ENCODE measurements at regions not wholly inside any gene's neighbourhood (a gene's known extent, or its start where the extent isn't known, plus 50 kb on each side); places are given as distances from the start of the nearest gene placed in this dataset.

- H3K79me2 ChIP-seq (ENCODE audit: control insufficient read depth, insufficient read depth, low read length): no peaks in the 10 kb centered on the region
- ChIA-PET RAD21 (ENCODE audit: unreplicated experiment) (no interaction called here), SMC1A (ENCODE audit: uncharacterized antibody, unreplicated experiment) (no interaction called here), POLR2A (no interaction called here), CTCF (no interaction called here)
- no peak overlapping the region for H3K4me3 ChIP-seq
- BruUV-seq (replicated peaks): no TSS peak
- intact Hi-C loops (cut with micrococcal nuclease; ENCODE audit: unreplicated experiment): no loop called here
- ATAC-seq (no peak), DNase-seq (ENCODE audit: low read depth, low spot score) (no peak), FAIRE-seq (no peak)
- TF ChIP-seq, protein P1, sequence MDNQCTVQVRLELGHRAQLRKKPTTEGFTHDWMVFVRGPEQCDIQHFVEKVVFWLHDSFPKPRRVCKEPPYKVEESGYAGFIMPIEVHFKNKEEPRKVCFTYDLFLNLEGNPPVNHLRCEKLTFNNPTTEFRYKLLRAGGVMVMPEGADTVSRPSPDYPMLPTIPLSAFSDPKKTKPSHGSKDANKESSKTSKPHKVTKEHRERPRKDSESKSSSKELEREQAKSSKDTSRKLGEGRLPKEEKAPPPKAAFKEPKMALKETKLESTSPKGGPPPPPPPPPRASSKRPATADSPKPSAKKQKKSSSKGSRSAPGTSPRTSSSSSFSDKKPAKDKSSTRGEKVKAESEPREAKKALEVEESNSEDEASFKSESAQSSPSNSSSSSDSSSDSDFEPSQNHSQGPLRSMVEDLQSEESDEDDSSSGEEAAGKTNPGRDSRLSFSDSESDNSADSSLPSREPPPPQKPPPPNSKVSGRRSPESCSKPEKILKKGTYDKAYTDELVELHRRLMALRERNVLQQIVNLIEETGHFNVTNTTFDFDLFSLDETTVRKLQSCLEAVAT (IDR thresholded peaks at IDR 0.05): no peak
- H3K27me3 ChIP-seq (replicated peaks in 1 of 2; ENCODE audit: control insufficient read depth in 2 of 2, insufficient read depth in 2 of 2, low read length in 1 of 2): no peaks in the 10 kb centered on the region
- no peak overlapping the region for H3K27ac ChIP-seq (ENCODE audit: control insufficient read depth, insufficient read depth)
- no peaks in the 10 kb centered on the region for H3K9me3 ChIP-seq (replicated peaks; ENCODE audit: control insufficient read depth, insufficient read depth, low read length)
- no peaks in the 10 kb centered on the region for H4K20me1 ChIP-seq (ENCODE audit: control insufficient read depth, insufficient read depth)
- no peaks in the 10 kb centered on the region for H3K36me3 ChIP-seq (ENCODE audit: control insufficient read depth in 2 of 2, insufficient read depth in 2 of 2, low read length in 1 of 2)
- H3K4me2 ChIP-seq (ENCODE audit: control insufficient read depth, insufficient read depth): no peak overlapping the region
- no peak overlapping the region for H2AFZ ChIP-seq (ENCODE audit: control insufficient read depth, low read depth, low read length)
- in situ Hi-C loops (cut with MboI): no loop called here
- 32% methylated on average over 3 of the region's 3 CpGs for WGBS (ENCODE audit: insufficient coverage, insufficient replicate concordance, low lambda C conversion rate, missing lambda C conversion rate)
- no peak overlapping the region for H3K9ac ChIP-seq (ENCODE audit: control insufficient read depth, insufficient read depth, low read length)
- H3K4me1 ChIP-seq (ENCODE audit: control insufficient read depth, insufficient read depth, low read length): no peaks in the 10 kb centered on the region
These were observed 168.3 kb upstream of the SLITRK1 start for GRCh38 chr13:84050536-84050935.

DNA sequence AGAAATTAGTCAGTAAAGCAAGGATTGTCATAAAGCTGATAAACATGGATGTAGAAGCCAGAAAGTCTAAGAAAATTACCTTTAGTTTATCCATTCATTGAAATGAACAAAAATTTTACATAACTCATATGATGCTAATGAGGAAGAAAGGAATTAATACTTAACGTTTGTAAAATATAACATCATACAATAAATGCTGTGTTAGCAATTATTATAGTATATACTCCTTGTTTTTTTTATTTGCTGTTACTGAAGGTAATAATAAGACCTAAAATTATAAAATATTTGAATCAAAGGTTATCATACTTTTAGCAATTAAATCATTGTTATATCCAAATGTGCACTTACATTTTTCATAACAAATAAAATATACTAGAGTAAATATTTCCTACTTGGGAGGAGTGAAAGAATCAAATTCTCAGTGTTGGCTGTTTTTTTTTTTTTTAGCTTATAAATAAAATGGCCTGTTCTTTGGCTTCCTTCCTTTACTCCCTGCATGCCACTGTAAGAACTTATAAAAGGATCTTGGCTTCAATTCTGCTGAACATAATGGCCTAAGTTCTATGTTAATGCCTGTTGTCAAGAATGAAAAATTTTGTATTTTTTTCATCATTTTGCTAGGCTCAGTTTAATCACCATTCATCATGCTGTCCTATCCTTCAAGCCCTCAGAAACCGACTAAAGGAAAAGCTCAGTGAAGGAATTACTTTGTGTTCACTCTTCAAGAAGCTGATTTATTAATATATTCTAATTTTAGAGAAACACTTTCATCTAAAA lies 167.4 kb upstream of the SLITRK1 start:
- CTCF ChIA-PET: no interaction called here
- WGBS (ENCODE audit: insufficient coverage, insufficient replicate concordance, low lambda C conversion rate, missing lambda C conversion rate): 21% methylated on average over 2 of the region's 2 CpGs
- Histone ChIP-seq H3K79me2 (ENCODE audit: control insufficient read depth, insufficient read depth, low read length) (no peaks in the 10 kb centered on the region), H3K4me1 (ENCODE audit: control insufficient read depth, insufficient read depth, low read length) (no peaks in the 10 kb centered on the region), H3K4me2 (ENCODE audit: control insufficient read depth, insufficient read depth) (no peak overlapping the region), H3K27ac (ENCODE audit: control insufficient read depth, insufficient read depth) (no peak overlapping the region), H3K4me3 (no peak overlapping the region), H3K9ac (ENCODE audit: control insufficient read depth, insufficient read depth, low read length) (no peak overlapping the region), H3K27me3 (replicated peaks in 1 of 2; ENCODE audit: control insufficient read depth in 2 of 2, insufficient read depth in 2 of 2, low read length in 1 of 2) (no peaks in the 10 kb centered on the region), H4K20me1 (ENCODE audit: control insufficient read depth, insufficient read depth) (no peaks in the 10 kb centered on the region), H3K36me3 (ENCODE audit: control insufficient read depth in 2 of 2, insufficient read depth in 2 of 2, low read length in 1 of 2) (no peaks in the 10 kb centered on the region), H2AFZ (ENCODE audit: control insufficient read depth, low read depth, low read length) (no peak overlapping the region), H3K9me3 (replicated peaks; ENCODE audit: control insufficient read depth, insufficient read depth, low read length) (no peaks in the 10 kb centered on the region)
- SMC1A ChIA-PET (ENCODE audit: uncharacterized antibody, unreplicated experiment): no interaction called here
- POLR2A ChIA-PET: no interaction called here
- no peak for DNase-seq (ENCODE audit: low read depth, low spot score)
- RAD21 ChIA-PET (ENCODE audit: unreplicated experiment): no interaction called here
- ATAC-seq: no peak
- BruUV-seq (replicated peaks): no TSS peak
- FAIRE-seq: no peak
- in situ Hi-C loops (cut with MboI) (no loop called here), intact Hi-C loops (cut with micrococcal nuclease; ENCODE audit: unreplicated experiment) (no loop called here)
- TF ChIP-seq ASH2L (IDR thresholded peaks at IDR 0.05; ENCODE audit: borderline replicate concordance, low read depth) (no peak), SIX5 (IDR thresholded peaks at IDR 0.05; ENCODE audit: low read depth, low read length, severe bottlenecking) (no peak), CREB1 (IDR thresholded peaks at IDR 0.05; ENCODE audit: low read depth) (no peak), ATF3 (IDR thresholded peaks at IDR 0.05; ENCODE audit: borderline replicate concordance, extremely low read depth, low read depth, low read length) (no peak), FOS (IDR thresholded peaks at IDR 0.05; ENCODE audit: borderline replicate concordance, extremely low read depth, insufficient read length) (no peak), CBX3 (IDR thresholded peaks at IDR 0.05; ENCODE audit: borderline replicate concordance, low read depth) (no peak), SP1 (IDR thresholded peaks at IDR 0.05; ENCODE audit: low read depth, low read length) (no peak), FOXM1 (IDR thresholded peaks at IDR 0.05; ENCODE audit: low read depth, low read length) (no peak), RB1 (IDR thresholded peaks at IDR 0.05; ENCODE audit: borderline replicate concordance) (no peak), BRCA1 (IDR thresholded peaks at IDR 0.05; ENCODE audit: low read depth, low read length) (no peak), CBFB (IDR thresholded peaks at IDR 0.05; ENCODE audit: low read depth) (no peak)
- TF ChIP-seq, protein P2, sequence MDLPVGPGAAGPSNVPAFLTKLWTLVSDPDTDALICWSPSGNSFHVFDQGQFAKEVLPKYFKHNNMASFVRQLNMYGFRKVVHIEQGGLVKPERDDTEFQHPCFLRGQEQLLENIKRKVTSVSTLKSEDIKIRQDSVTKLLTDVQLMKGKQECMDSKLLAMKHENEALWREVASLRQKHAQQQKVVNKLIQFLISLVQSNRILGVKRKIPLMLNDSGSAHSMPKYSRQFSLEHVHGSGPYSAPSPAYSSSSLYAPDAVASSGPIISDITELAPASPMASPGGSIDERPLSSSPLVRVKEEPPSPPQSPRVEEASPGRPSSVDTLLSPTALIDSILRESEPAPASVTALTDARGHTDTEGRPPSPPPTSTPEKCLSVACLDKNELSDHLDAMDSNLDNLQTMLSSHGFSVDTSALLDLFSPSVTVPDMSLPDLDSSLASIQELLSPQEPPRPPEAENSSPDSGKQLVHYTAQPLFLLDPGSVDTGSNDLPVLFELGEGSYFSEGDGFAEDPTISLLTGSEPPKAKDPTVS (IDR thresholded peaks at IDR 0.05; ENCODE audit: low read depth, low read length): no peak
- TF ChIP-seq, protein P1 (IDR thresholded peaks at IDR 0.05): no peak
